GM19023 (cell line): ENCODE measurements at regions not wholly inside any gene's neighbourhood (a gene's known extent, or its start where the extent isn't known, plus 50 kb on each side); places are given as distances from the start of the nearest gene placed in this dataset.

Experiments
- ATAC-seq: cut with Tn5 transposase; IDR thresholded peaks from one replicate; pipeline ENCODE4 v1.9.1; 2021; ENCODE audit warnings: mild to moderate bottlenecking, moderate library complexity; ENCODE audit not compliant: unreplicated experiment

- ATAC-seq: no peak
These were observed 73.5 kb upstream of the PPARA start for GRCh38 chr22:46076651-46077339.

- no peak for ATAC-seq
These were observed 72.6 kb upstream of the PPARA start for GRCh38 chr22:46077669-46078099.

DNA sequence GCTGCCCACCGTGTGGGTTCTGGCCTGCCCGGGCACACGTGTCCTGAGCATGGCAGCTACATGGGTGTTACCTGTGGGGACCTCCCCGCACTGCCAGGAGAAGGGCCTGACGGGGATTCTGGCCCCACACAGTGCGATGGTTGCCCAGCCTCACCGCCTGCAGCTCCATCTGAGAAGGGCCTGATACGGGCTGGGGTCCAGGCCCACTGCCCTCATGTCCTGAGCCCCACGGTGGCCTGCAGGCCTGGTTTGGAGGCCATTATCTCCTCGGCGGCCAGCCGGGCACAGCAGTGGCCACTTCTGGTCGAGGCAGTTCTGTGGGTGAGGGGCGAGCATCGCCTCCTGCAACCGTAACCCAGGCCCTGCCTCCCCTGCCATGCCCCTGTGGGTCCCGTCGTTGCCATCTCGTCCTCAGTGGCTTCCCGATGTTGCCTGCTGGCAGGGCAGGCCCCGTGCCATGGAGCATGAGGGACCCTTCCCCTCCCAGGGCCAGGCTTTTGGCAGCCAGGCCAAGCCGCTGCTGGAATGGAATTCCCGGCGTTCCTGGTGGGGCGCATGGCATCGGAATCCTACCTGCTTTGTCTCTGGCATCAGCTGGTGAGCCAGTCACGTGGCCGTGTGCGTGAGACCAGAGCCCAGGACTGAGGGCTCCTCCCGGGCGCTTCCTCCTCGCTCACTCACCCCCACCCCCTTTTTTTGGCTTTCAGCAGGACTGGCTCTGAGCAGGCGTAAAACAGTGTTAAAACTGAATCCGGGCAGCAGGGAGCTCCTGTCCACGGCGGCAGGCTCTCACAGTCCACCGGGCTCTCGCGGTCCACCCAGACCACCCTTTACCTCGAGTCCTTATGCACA, 71.9 kb upstream of the PPARA start:
- ATAC-seq: no peak

- ATAC-seq: no peak
These were observed 71.0 kb upstream of the PPARA start for GRCh38 chr22:46079093-46079860.

DNA sequence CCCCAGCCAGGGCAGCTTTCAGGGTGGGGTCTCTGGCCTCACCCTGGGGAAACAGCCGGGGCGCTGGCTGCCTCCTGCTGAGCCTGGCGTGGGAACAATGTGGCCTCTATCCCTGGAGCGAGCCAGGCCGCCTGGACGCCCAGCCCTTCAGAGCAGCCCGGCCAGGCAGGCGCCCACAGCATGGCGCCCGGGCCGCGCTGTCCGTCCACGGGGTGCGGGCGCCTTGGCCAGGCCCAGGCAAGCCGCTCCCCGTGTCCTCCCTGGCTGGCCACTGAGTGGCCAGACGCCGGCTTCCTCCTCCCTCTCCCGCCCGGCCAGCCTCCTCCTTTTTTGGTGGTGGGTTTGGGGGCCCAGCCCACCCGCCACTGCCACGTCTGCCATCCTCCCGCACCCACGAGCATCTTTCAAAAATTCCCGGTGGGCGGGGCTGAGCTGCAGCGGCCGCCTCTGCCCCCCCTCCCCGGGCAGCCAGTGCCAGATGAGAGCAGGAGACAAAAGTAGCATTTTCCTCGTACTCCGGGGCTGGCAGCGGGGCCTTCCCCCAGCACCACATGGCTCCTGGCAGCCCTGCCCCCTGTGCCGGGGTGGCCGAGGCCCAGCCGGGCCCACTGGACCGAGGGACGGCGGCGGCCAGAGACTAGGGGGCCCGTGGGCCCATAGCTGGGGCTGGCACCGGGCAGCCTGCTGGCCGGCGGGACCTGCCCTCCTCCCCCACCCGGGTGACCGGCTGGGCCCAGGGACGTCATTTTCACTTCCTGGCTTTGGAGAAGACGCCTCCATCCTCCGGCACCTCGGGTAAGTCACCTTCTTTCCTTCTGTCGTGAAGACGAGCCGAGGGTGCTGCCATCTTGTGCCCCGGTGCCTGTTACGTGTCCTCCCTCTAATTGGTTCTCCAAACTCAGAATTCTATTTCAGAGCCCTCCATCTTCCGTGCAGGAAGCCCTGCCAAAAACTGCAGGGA, 70.2 kb upstream of the PPARA start:
- ATAC-seq: no peak

DNA sequence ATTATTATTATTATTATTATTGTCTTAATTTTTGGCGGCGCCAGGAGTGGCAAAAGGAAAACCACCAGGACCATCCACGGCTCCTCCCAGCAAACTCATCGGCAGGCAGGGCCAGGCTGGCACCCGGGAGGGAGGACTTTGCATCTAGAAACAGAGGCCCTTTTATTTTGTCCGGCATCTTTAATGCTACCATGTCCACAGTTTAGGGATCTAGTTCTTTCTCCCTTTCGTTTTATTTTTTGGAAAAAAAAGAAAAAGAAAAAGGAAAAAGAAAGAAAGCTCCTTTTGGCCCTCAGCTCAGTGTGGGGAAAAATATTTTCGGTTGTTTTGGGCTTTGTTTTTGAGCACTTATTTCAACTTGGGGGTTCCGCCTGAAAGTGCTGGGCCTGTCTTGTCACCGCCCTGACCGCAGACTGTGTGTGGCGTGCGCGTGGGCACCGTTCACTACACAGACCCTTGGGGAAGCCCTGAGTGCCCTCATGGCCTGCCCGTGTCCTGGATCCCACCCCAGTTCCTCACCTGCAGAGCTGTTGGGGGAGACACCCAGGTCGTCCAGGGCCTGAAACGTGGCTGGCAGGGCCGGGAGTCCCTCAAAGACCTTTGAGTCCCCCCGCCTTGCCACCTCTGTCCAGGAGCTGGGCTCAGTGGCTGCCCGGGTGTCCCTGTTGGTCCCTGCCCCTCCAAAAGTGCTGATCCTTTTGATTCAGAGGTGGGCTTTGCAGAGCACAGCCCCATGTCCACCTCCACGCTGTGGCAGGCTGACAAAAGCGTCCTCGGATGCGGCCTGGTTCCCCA, 69.1 kb upstream of the PPARA start:
- no peak for ATAC-seq

DNA sequence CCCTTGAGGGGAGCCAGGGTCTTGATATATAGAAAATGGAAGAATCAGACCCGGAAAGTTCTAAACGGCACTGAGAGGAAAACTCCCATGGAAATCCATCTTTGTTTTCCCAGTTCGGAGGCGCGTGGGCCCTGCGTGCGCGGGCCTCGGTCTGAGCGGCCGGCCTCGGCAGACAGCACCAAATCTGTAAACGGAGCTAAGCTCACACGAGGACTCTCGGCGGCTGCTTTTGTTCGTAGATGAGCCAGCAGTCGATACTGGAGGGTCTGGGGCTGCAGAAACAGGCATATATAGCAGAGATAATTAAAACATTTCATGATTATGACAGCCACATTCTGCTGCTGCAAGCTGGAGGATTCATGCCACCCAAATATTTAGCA, 68.5 kb upstream of the PPARA start:
- no peak for ATAC-seq

- no peak for ATAC-seq
These were observed 67.7 kb upstream of the PPARA start for GRCh38 chr22:46082633-46083032.

DNA sequence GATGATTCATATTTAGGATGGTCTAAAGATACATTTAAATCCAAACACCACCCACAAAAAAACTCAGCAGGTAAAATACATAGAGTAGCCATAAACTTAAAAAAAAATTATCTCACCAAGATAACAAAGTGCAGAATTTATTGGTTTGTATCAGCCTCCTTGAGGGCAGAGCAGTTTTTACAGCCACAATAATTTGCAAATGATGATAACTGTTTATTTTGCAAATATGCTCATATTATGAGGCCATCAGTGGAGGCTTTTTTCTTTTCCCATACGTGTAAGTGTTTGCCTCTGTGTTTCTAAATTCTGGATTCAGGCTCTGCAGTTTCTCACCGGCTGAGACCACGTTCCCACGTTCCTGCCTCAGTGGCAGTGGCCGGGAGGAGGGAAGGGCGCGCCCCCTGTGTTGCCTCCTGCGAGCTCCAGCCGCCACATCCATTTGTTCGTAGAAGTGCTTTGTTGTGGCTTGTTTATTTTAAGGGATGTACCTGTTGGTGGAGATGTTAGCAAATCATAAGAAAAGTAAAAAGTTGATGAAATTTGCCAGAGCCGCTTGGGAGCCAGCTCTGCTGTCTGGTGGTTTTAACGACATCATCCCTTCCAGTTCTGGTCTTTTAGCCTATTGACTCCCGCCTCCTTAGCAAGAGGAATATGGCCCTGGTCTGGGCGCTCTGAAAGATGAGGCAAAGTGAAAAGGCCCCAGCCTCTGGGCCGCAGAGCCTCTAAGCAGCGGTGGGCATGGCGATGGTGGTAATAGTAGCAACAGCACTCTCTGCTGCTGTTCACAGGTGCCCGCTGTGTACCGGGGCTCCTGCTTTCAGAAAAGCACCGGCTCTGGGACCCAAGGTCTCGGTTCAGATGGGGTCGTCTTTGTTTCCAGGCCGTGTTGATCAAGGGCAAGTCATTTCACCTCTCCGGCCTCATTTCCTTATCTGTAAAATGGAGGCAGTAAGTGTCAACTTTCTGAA, 66.7 kb upstream of the PPARA start:
- ATAC-seq: no peak

- ATAC-seq: no peak
These were observed 66.0 kb upstream of the PPARA start for GRCh38 chr22:46084376-46084775.

DNA sequence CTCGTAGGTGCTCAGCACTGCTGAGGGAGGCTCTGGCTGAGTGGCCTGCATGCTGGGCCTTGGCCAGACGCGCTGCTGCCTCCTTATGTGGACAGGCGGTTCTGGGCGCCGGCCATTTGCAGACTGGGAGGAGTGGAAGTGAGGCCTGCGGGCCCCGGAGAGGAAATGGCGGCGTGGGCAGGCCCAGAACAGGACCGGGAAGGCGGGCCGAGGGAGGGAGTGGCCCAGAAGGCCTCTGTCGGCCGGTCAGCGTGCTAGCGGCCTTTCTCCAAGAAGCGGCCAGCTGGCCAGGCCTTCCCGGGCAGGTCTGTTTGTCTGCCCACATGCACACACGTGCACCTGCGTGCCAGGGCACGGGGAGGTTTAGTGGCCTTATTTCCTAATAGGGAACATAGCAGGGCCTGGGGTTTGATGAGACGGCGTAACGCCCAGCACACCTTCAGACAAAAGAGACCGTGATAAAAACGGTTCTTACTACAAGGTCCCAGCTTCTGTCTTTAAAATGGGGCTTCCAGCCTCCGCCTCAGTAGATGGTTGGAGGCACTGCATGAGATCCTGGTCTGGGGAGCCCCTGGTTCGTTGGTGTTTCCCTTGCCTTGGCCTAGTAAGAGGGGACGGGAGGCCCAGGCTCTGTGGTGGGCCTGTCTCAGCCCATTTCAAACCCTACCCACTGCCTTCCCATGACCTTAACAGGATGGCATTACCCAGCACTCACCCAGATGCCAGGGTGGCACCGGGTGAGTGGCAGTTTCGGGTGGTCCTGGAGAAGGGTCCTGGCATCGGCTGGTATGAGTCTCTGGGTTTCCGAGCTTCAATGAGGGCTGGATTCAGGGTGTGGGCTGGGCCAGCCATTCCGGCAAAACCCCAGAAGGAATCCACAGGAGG, 65.1 kb upstream of the PPARA start:
- ATAC-seq: no peak

DNA sequence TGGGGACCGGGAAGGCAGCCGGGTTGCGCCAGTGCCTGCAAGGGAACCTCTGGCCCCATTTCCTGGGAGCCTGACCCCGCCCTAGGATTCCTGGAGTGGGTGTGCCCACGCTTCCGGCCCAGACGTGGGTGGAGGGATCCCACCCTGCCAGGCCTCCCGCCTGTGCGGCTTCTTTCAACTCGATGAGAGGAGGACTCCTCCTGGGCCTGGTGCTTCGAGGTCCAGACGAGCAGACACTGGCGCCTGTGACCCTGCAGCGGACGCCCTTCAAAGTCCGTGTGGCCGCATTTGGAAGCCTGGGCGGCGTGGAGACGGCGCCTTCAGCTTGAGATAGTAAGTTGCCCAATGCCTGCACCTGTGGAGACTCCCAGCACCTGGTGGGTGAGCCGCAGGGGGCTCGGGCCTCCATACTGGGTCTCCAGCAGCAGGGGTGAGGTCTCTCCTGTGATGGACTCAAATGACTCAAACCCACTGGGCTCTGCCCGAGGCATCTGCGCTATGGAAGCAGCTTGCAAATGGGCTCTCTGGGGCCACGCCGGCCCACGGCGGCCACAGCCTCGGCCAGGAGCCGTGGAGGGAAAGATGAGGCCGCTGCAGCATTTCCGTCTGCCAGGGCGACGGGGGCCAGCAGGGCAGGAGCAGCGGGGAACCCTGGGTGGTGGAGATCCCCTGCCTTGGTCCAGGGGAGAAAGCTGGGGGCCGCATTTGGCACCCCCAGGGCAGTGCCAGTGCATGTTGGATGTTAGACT, 64.3 kb upstream of the PPARA start:
- ATAC-seq: no peak

DNA sequence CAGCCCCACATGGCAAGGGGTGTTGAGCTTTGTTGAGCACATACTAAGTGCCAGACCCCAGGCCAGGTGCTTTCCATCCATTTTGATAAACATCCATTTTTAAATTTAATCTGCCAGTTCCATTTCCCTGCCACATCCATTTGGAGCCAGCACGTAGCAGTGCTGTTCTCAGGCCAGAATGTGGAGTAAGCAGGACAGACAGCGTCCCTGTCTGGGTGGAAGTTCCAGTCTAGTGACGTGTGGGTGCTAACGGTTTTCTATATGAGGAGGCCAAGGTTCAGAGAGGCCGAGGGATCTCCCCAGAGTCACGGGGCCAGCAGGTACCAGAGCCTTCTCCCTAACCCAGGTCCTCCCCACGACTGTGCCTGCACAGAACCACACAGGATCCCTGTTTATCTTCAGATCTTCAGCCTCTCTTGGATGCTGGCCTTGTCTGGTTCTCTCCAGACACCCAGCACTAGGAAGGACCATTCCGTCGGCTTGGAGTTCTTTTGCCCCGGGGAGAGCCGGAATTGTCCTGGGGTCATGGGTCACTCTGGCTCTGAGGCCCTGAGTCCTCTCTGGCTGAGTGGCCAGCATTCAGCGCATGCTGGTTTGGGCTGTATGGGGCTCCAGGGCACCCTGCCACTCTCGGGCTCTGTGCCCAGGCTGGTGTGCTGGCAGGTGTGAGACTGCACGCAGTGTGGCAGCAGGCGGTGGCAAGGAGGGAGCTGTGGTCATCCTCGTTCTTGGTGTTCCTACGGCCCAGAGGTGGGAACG, 63.6 kb upstream of the PPARA start:
- no peak for ATAC-seq

GRCh38 chr22:46087336-46087690, 63.0 kb upstream of the PPARA start:
- no peak for ATAC-seq

DNA sequence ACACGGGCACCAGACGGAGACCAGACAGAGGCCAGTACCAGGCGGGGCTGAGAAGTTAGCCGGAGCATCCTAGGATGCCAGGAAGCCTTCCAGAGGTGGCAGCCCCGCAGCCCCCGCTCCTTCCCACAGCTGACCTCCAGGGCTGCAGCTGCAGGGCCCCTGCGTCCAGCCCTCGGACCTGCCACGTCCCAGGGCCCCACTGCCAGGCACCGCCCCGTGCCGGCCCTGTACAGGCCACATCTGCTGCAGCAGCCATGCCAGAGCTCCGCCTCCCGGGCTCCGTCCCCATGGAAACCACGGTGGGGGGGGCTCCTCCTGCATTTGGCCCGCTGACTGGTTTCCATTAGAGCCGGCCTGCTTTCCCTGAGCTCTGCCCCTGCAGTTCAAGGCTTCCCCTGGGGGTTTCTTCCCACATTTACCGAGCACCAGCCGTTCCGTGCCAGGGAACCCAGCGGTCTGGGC, 62.5 kb upstream of the PPARA start:
- no peak for ATAC-seq
